Glutamatergic neuron (in vitro differentiated cells): ENCODE measurements at regions not wholly inside any gene's neighbourhood (a gene's known extent, or its start where the extent isn't known, plus 50 kb on each side); places are given as distances from the start of the nearest gene placed in this dataset.

Experiments used
- DNase-seq: peaks from one replicate; pipeline ENCODE4 v3.0.0; 2022
- H3K27ac Mint-ChIP-seq: one replicate; pipeline ENCODE4 v1.8.0; 2020; ENCODE audit warnings: mild to moderate bottlenecking, mixed read lengths, inconsistent platforms; ENCODE audit not compliant: unreplicated experiment
- H3K27me3 Mint-ChIP-seq: one replicate; pipeline ENCODE4 v1.8.0; 2020; ENCODE audit warnings: mild to moderate bottlenecking, moderate library complexity, mixed read lengths, inconsistent platforms; ENCODE audit not compliant: unreplicated experiment
- H3K36me3 Mint-ChIP-seq: one replicate; pipeline ENCODE4 v1.8.0; 2020; ENCODE audit warnings: mild to moderate bottlenecking, mixed read lengths, inconsistent platforms; ENCODE audit not compliant: unreplicated experiment
- H3K4me1 Mint-ChIP-seq: one replicate; pipeline ENCODE4 v1.8.0; 2020; ENCODE audit warnings: mild to moderate bottlenecking, low read depth, mixed read lengths, inconsistent platforms; ENCODE audit not compliant: unreplicated experiment
- H3K4me3 Mint-ChIP-seq: one replicate; pipeline ENCODE4 v1.8.0; 2020; ENCODE audit warnings: mild to moderate bottlenecking, mixed read lengths, inconsistent platforms; ENCODE audit not compliant: unreplicated experiment
- H3K9me3 Mint-ChIP-seq: one replicate; pipeline ENCODE4 v1.8.0; 2020; ENCODE audit warnings: mild to moderate bottlenecking, moderate library complexity, mixed read lengths, inconsistent platforms; ENCODE audit not compliant: unreplicated experiment
- TF ChIP-seq, protein P1 (sequence below): fragments of 200-600 bp; sonication (generic); IDR thresholded peaks from one replicate; pipeline ENCODE4 v1.5.0; 2021; ENCODE audit not compliant: partially characterized antibody, unreplicated experiment

DNA sequence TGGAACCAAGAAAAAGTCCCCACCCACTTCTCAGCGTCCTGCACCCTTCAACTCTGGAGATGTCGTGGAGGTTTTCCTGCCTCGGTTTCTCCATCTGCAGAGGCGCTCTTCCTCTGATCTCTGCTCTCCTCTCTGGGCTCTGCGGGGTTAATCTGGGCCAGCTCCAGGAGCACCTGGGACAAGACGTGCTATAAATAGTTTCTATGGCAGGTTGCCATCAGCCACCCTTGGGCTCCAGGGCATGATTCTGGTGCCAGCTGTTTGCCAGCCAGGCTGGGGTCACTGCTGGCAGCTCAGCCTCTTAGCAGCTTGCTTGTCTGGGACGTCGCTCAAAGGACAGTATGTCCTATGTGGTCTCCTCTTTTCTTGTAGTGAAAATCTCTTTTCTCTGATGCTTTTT is 137.1 kb downstream of the ACTL8 start:
- Mint-ChIP-seq H3K4me3 (no peak overlapping the region), H3K27ac (no peak overlapping the region), H3K9me3 (peaks cover 3% of the 10 kb centered on the region), H3K36me3 (peaks cover 4% of the 10 kb centered on the region), H3K4me1 (no peaks in the 10 kb centered on the region), H3K27me3 (no peaks in the 10 kb centered on the region)
- no peak for DNase-seq
- TF ChIP-seq, protein P1, sequence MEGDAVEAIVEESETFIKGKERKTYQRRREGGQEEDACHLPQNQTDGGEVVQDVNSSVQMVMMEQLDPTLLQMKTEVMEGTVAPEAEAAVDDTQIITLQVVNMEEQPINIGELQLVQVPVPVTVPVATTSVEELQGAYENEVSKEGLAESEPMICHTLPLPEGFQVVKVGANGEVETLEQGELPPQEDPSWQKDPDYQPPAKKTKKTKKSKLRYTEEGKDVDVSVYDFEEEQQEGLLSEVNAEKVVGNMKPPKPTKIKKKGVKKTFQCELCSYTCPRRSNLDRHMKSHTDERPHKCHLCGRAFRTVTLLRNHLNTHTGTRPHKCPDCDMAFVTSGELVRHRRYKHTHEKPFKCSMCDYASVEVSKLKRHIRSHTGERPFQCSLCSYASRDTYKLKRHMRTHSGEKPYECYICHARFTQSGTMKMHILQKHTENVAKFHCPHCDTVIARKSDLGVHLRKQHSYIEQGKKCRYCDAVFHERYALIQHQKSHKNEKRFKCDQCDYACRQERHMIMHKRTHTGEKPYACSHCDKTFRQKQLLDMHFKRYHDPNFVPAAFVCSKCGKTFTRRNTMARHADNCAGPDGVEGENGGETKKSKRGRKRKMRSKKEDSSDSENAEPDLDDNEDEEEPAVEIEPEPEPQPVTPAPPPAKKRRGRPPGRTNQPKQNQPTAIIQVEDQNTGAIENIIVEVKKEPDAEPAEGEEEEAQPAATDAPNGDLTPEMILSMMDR = no peak

DNA sequence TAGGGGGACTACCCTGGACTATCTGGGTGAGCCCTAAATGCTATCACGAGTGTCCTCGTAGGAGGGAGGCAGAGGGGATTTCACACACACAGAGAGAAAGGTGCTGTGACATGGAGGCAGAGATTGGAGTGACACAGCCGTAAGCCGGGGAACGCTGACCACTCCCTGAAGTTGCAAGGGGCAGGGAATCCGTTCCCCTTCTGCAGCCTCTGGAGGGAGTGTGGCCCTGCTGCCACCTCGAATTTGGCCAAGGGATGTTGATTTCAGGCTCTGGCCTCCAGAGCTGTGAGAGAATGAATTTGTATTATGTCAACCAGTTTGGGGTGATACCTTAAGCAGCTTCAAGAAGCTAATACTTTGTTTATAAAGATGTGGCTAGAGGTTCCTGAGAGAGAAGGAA is 137.7 kb downstream of the ACTL8 start:
- no peak overlapping the region for H3K27ac Mint-ChIP-seq
- peaks cover 4% of the 10 kb centered on the region for H3K36me3 Mint-ChIP-seq
- TF ChIP-seq, protein P1 = no peak
- peaks cover 3% of the 10 kb centered on the region for H3K9me3 Mint-ChIP-seq
- no peaks in the 10 kb centered on the region for H3K4me1 Mint-ChIP-seq
- H3K4me3 Mint-ChIP-seq = no peak overlapping the region
- DNase-seq = no peak
- H3K27me3 Mint-ChIP-seq = no peaks in the 10 kb centered on the region

DNA sequence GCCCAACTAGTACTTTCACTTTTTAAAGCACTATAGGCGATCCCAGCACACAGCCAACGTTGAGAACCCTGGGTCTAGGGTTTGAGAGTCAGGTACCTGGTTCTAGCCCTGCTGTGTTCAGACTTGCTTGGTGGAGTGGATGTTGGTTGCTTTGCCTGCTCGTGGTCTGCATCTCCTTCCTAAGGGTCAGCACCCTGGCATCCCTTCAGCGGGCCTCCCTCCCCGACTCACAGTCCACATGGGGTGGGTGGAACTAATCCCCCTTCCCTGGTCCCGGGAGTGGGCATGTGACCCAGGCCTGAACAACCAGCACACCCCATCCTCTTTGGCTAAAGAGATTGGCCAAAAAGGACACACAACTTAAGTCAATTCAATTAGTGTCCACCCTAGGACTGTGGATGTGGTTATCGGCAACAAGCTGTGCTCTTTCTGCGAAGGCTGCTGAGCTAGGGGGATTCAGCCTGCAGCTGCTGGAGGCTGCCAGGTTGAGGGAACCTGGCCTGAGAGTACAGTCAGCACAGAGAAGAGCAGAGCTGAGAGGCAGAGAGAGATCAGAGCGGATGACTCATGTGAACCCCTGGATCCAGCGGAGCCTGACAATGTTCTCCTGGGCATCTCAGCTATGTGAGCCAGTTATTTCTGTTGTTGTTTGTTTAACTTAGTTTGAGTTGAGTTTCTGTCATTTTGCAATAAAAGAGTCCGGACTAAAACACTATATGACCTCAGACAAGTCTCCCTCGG is 138.9 kb downstream of the ACTL8 start:
- TF ChIP-seq, protein P1 = no peak
- Mint-ChIP-seq H3K27ac (no peak overlapping the region), H3K9me3 (peaks cover 3% of the 10 kb centered on the region)

DNA sequence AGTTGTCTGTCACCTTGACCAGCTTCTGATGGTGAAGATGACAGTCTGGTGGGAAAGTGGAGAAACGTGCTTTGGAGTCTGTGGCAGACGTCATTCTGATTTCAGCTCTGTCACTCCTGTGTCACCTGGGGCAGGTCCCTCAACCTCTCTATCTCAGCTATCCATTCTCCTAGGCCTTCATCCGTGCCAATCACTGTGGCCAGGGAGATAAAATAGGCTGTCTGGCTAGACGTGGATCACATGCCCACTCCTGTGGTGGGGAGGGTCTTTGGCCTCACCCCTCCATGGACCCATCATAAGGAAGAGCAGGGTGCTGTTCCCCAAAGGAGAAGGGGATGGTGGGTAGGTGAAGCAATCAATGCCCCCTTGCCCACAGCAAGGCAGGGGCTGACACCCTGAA is 140.3 kb downstream of the ACTL8 start:
- Mint-ChIP-seq H3K36me3 (peaks cover 4% of the 10 kb centered on the region), H3K27me3 (peaks cover 1% of the 10 kb centered on the region), H3K27ac (no peak overlapping the region), H3K4me1 (no peaks in the 10 kb centered on the region), H3K4me3 (no peak overlapping the region), H3K9me3 (peaks cover 3% of the 10 kb centered on the region)
- no peak for DNase-seq
- TF ChIP-seq, protein P1 = no peak

More for the DNA sequence above, 138.9 kb downstream of the ACTL8 start:
- no peaks in the 10 kb centered on the region for H3K4me1 Mint-ChIP-seq
- H3K27me3 Mint-ChIP-seq = no peaks in the 10 kb centered on the region
- H3K36me3 Mint-ChIP-seq = peaks cover 4% of the 10 kb centered on the region
- H3K4me3 Mint-ChIP-seq = no peak overlapping the region
- DNase-seq = no peak

DNA sequence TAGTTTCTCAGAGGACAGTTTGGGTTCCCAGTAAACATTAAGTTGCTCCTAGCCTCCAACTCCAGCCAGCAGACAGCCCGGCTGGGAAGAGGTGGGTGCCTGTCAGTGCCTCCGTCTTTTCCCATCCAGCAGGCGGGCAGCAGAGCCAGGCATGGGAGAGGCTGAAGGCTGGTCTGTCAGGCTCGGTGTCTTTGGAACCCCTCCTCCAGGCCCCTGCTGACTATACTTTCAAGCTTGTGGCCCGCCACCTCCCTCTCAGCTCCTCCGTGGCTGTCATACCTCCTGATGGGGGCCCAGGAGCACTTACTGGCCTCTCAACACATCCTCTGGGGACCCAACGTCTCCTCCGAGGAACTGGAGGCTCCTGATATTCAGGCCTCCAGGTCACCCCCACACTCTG is 140.9 kb downstream of the ACTL8 start:
- Mint-ChIP-seq H3K4me3 (no peak overlapping the region), H3K4me1 (no peaks in the 10 kb centered on the region), H3K27me3 (peaks cover 4% of the 10 kb centered on the region), H3K27ac (no peak overlapping the region), H3K9me3 (peaks cover 3% of the 10 kb centered on the region), H3K36me3 (peaks cover under 1% of the 10 kb centered on the region)
- TF ChIP-seq, protein P1 = no peak
- no peak for DNase-seq
